ENCODE measurements at regions not wholly inside any gene's neighbourhood (a gene's known extent, or its start where the extent isn't known, plus 50 kb on each side); places are given as distances from the start of the nearest gene placed in this dataset.

GRCh38 chr5:143606043-143606752 is 202.7 kb upstream of the NR3C1 start:
- Histone ChIP-seq H2BK20ac (ENCODE audit: low read depth, low read length, poor library complexity, severe bottlenecking) (no peak overlapping the region), H3K23me2 (ENCODE audit: insufficient read length, low read depth, low read length, poor library complexity, severe bottlenecking) (no peaks in the 10 kb centered on the region), H3K23ac (ENCODE audit: insufficient read length, low read depth, low read length) (no peak overlapping the region), H3K4me2 (ENCODE audit: insufficient read depth, insufficient read length, low read length) (no peak overlapping the region), H3K4me1 (ENCODE audit: insufficient read depth, low read length) (no peaks in the 10 kb centered on the region), H3K9me3 (ENCODE audit: control insufficient read depth, low read depth, low read length) (no peaks in the 10 kb centered on the region), H3K14ac (ENCODE audit: insufficient read depth, low read length) (no peak overlapping the region), H3K79me2 (ENCODE audit: insufficient read depth, low read length) (no peaks in the 10 kb centered on the region), H2AFZ (ENCODE audit: low read length) (no peak overlapping the region), H4K20me1 (ENCODE audit: control insufficient read depth, insufficient read depth, insufficient read length) (no peaks in the 10 kb centered on the region), H3K56ac (ENCODE audit: insufficient read length, low read depth, low read length) (no peak overlapping the region), H2BK5ac (ENCODE audit: insufficient read length, low read length) (no peak overlapping the region), H2AK5ac (ENCODE audit: insufficient read length, low read length) (no peak overlapping the region), H3K27me3 (ENCODE audit: insufficient read depth, low read length) (no peaks in the 10 kb centered on the region), H3K27ac (ENCODE audit: insufficient read length, low read depth, low read length) (no peak overlapping the region), H4K5ac (ENCODE audit: insufficient read length, low read depth, low read length) (no peak overlapping the region), H4K8ac (replicated peaks; ENCODE audit: insufficient read length, low read depth, low read length) (no peak overlapping the region), H2BK15ac (ENCODE audit: low read depth, low read length) (no peak overlapping the region), H3K9ac (ENCODE audit: extremely low read depth, insufficient read length, low read length) (no peak overlapping the region), H4K91ac (ENCODE audit: insufficient read length, low read depth, low read length) (no peak overlapping the region), H3K79me1 (ENCODE audit: insufficient read depth, low read depth, low read length, poor library complexity, severe bottlenecking) (no peaks in the 10 kb centered on the region), H3K18ac (ENCODE audit: insufficient read length, low read depth, low read length) (no peak overlapping the region), H2BK120ac (ENCODE audit: low read depth, low read length, poor library complexity, severe bottlenecking) (no peak overlapping the region), H2BK12ac (ENCODE audit: insufficient read length, low read depth, low read length) (no peak overlapping the region), H3K4ac (ENCODE audit: low read depth, low read length) (no peak overlapping the region), H3T11ph (ENCODE audit: low read length) (no peak overlapping the region)
- DNase-seq: no peak
- Mint-ChIP-seq H3K9me3 (peaks cover 7 to 10% of the 10 kb centered on the region in 2 experiments; a peak in 3 of 5 replicates), H3K27ac (no peak overlapping the region), H3K27me3 (ENCODE audit: low read depth) (peaks cover 3% of the 10 kb centered on the region), H3K4me3 (no peak overlapping the region), H3K36me3 (ENCODE audit: insufficient read depth in 1 of 3, low read depth in 3 of 3) (peaks cover 0 to 7% (median 3%) of the 10 kb centered on the region in 3 experiments; a peak in 4 of 7 replicates), H3K4me1 (no peaks in the 10 kb centered on the region)
- no peak for TF ChIP-seq CTCF (conservative IDR thresholded peaks at IDR 0.05)
- no CpG with 5 or more reads among the region's 5 CpGs for WGBS (ENCODE audit: extremely low coverage, insufficient read length, low lambda C conversion rate)

Data from H9 (cell line).